ENCODE measurements at regions not wholly inside any gene's neighbourhood (a gene's known extent, or its start where the extent isn't known, plus 50 kb on each side); places are given as distances from the start of the nearest gene placed in this dataset.

DNA sequence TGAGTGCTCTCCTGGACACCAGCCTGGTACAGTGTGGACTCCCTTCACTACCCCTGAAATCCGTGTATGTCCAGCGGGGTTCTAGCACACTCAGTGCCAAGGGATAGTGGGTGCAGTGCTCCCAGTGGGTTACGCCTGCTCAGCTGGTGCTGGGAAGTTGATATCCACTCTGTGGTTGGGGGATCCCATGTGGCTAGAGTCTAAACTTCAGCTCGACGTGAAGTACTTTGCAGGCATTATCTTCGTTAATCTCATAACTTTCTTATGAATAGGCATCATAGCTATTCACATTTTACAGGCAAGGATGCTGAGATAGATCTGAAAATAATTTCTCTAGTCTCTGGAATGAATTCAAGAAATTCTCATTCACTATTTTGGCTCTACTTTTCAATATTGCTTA, 433.2 kb upstream of the HTR2A start:
- Histone ChIP-seq H3K4me1 (ENCODE audit: control insufficient read depth in 1 of 2, insufficient read depth in 2 of 2, low read length in 2 of 2) (no peaks in the 10 kb centered on the region), H3K27ac (ENCODE audit: low read depth in 1 of 2, low read length in 2 of 2) (no peak overlapping the region), H2AFZ (ENCODE audit: insufficient read depth, low read depth, low read length, poor library complexity, severe bottlenecking) (no peak overlapping the region), H3K4me3 (replicated peaks in 1 of 3; ENCODE audit: low read depth in 2 of 3, low read length in 3 of 3) (no peak overlapping the region), H3K4me2 (replicated peaks; ENCODE audit: extremely low read depth, low read length, poor library complexity, severe bottlenecking) (no peak overlapping the region), H3K9me3 (replicated peaks in 1 of 2; ENCODE audit: control insufficient read depth in 1 of 2, insufficient read depth in 1 of 2, low read length in 2 of 2) (no peaks in the 10 kb centered on the region), H3K9ac (ENCODE audit: insufficient read depth, low read length, poor library complexity, severe bottlenecking) (no peak overlapping the region), H3K27me3 (ENCODE audit: control insufficient read depth in 2 of 2, insufficient read depth in 2 of 2, low read length in 2 of 2) (no peaks in the 10 kb centered on the region), H3K79me2 (ENCODE audit: insufficient read depth, low read length) (no peaks in the 10 kb centered on the region), H3K36me3 (replicated peaks in 1 of 2; ENCODE audit: control insufficient read depth in 1 of 2, insufficient read depth in 2 of 2, low read length in 2 of 2) (no peaks in the 10 kb centered on the region), H4K20me1 (ENCODE audit: insufficient read depth, low read length) (no peaks in the 10 kb centered on the region)
- 96% methylated on average over 3 of the region's 6 CpGs for WGBS (ENCODE audit: insufficient coverage)
- peaks cover 0 to 11% (median 2%) of the 10 kb centered on the region in 7 donors for H3K9me3 Mint-ChIP-seq
- DNase-seq: no peak
- no peaks in the 10 kb centered on the region for H3K4me1 Mint-ChIP-seq
- TF ChIP-seq, protein P1, sequence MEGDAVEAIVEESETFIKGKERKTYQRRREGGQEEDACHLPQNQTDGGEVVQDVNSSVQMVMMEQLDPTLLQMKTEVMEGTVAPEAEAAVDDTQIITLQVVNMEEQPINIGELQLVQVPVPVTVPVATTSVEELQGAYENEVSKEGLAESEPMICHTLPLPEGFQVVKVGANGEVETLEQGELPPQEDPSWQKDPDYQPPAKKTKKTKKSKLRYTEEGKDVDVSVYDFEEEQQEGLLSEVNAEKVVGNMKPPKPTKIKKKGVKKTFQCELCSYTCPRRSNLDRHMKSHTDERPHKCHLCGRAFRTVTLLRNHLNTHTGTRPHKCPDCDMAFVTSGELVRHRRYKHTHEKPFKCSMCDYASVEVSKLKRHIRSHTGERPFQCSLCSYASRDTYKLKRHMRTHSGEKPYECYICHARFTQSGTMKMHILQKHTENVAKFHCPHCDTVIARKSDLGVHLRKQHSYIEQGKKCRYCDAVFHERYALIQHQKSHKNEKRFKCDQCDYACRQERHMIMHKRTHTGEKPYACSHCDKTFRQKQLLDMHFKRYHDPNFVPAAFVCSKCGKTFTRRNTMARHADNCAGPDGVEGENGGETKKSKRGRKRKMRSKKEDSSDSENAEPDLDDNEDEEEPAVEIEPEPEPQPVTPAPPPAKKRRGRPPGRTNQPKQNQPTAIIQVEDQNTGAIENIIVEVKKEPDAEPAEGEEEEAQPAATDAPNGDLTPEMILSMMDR (IDR thresholded peaks at IDR 0.05): no peak
- no peaks in the 10 kb centered on the region for H3K36me3 Mint-ChIP-seq
- peaks cover 0 to 2% (median 1%) of the 10 kb centered on the region in 3 donors for H3K27me3 Mint-ChIP-seq (ENCODE audit: low read depth in 3 of 3)
- intact Hi-C loops (cut with micrococcal nuclease): no loop called here
- no peak overlapping the region for H3K27ac Mint-ChIP-seq
- H3K4me3 Mint-ChIP-seq: no peak overlapping the region

DNA sequence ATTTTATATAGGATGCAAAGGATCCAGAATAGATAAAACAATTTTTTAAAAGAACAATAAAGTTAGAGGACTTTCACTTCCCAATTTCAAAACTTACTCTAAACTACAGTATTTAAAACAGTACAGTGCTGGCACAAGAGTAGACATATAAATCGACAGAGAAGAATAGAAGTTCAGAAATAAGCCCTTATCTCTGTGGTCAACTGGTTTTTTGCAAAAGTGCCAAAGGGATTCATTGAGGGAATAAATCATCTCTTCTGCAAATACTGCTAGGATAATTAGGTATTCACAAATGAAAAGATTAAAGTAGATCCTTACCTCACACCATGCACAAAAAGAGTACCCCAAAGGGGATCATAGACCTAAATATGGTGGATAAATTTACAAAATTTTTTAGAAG, 431.0 kb upstream of the HTR2A start:
- Mint-ChIP-seq H3K4me3 (no peak overlapping the region), H3K27me3 (ENCODE audit: low read depth in 3 of 3) (peaks cover 0 to 2% (median 1%) of the 10 kb centered on the region in 3 donors), H3K36me3 (no peaks in the 10 kb centered on the region), H3K9me3 (peaks cover 0 to 5% (median 2%) of the 10 kb centered on the region in 7 donors), H3K27ac (no peak overlapping the region), H3K4me1 (no peaks in the 10 kb centered on the region)
- intact Hi-C loops (cut with micrococcal nuclease): no loop called here
- Histone ChIP-seq H3K36me3 (replicated peaks in 1 of 2; ENCODE audit: control insufficient read depth in 1 of 2, insufficient read depth in 2 of 2, low read length in 2 of 2) (no peaks in the 10 kb centered on the region), H4K20me1 (ENCODE audit: insufficient read depth, low read length) (no peaks in the 10 kb centered on the region), H3K4me1 (ENCODE audit: control insufficient read depth in 1 of 2, insufficient read depth in 2 of 2, low read length in 2 of 2) (no peaks in the 10 kb centered on the region), H3K4me3 (replicated peaks in 1 of 3; ENCODE audit: low read depth in 2 of 3, low read length in 3 of 3) (no peak overlapping the region), H3K9ac (ENCODE audit: insufficient read depth, low read length, poor library complexity, severe bottlenecking) (no peak overlapping the region), H3K9me3 (replicated peaks in 1 of 2; ENCODE audit: control insufficient read depth in 1 of 2, insufficient read depth in 1 of 2, low read length in 2 of 2) (no peaks in the 10 kb centered on the region), H2AFZ (ENCODE audit: insufficient read depth, low read depth, low read length, poor library complexity, severe bottlenecking) (no peak overlapping the region), H3K27ac (ENCODE audit: low read depth in 1 of 2, low read length in 2 of 2) (no peak overlapping the region), H3K27me3 (ENCODE audit: control insufficient read depth in 2 of 2, insufficient read depth in 2 of 2, low read length in 2 of 2) (no peaks in the 10 kb centered on the region), H3K79me2 (ENCODE audit: insufficient read depth, low read length) (no peaks in the 10 kb centered on the region), H3K4me2 (replicated peaks; ENCODE audit: extremely low read depth, low read length, poor library complexity, severe bottlenecking) (no peak overlapping the region)
- WGBS (ENCODE audit: insufficient coverage): no CpG with 5 or more reads among the region's 1 CpG
- no peak for DNase-seq
- TF ChIP-seq, protein P1 (IDR thresholded peaks at IDR 0.05): no peak
